ENCODE measurements at regions not wholly inside any gene's neighbourhood (a gene's known extent, or its start where the extent isn't known, plus 50 kb on each side); places are given as distances from the start of the nearest gene placed in this dataset.

DNA sequence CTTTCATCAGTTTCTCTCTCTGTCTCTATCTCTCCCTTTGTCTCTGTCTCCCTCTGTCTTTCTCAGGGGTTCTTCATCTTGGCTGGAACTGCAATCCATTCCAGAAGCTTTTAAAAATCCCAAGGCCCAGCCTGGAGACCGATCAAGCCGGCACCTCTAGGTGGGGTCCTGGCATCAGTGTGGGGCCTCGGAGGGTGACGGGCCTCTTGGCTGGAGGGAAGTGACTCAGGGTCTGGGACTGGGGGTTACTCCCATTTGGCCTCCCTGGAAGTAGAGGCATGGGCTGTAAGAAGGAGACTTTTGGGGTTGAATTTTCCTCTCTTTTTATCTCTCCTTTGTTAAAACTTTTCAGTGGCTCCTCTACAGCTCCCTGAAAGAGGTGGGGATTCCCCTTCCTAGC lies 52.8 kb upstream of the OTOF start:
- DNase-seq (ENCODE audit: low read depth in 2 of 2) = peak in 1 of 2 experiments; percentile 5

DNA sequence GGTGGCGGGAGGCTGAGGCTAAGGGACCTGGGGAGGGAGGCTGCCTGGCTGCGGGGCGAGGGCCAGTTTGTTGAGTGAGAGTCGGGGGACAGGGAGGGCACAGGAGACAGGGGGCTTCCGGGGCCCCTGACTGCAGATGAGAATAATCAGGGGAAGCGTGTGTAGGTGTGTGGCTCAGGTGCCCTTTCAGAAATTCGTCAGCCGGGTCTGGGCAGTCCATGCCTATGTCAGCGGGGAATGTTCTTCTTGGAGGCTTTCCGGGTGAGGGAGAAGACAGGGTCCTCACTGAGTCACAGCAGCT lies 52.3 kb upstream of the OTOF start:
- no peak for DNase-seq (ENCODE audit: low read depth in 2 of 2)

DNA sequence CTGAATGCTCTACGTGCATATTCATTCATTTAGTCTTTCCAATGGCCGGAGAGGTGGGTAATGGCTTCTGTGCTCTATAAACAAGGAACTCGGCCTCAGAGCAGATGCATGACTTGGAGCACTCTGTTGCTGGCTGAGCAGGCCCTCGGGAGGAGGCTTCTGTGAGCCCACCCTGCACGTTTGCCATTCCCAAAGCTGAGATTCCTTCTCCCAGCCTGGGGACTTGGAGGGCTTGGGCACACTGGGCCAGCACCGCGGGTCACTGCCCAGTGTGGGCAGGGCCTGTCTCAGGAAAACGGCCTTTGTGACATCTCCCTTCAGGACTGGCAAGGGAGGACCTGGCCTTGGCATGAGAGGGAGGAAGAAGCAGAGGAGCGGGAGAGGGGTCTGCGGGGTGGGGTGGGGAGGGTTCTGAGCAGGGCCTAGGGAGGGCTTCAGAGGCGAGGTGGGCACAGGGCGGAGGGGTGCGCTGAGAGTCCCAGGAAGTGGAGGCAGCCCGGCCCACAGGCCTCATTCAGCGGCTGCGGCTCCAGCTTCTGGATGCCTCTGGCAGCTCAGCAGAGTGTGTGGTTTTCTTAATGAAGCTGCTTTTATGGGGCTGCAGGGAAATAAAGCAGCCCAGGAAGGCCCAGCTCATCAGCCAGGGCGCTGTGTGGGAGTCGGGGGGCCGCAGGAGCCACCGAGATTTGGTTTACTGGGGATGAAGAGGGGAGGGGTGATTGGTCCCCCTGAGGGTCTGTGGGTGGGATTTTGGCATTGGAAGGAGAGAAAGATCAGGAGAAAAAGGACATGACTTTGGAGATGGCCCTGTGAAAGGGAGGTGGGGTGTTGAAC lies 51.7 kb upstream of the OTOF start:
- DNase-seq (ENCODE audit: low read depth in 2 of 2) = no peak

DNA sequence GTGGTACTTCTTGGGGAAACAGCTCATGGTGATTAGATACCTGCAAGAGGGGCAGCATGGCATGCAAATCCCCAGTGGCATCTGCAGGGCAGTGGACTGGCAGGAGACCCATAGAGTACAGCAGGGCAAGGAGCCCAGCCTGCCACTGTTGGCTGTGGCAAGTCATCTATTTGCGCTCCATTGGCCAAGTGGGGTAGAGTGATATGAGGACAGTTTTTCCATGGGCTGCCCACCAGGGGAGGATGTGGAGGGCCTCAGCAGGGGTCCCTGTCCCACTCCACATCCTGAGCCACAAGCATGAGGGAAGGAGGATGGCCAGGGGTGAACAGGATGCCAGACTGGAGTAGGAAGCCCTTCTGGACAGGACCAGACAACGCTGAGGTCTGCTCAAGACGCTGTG lies 50.9 kb upstream of the OTOF start:
- DNase-seq (ENCODE audit: low read depth in 2 of 2) = no peak

DNA sequence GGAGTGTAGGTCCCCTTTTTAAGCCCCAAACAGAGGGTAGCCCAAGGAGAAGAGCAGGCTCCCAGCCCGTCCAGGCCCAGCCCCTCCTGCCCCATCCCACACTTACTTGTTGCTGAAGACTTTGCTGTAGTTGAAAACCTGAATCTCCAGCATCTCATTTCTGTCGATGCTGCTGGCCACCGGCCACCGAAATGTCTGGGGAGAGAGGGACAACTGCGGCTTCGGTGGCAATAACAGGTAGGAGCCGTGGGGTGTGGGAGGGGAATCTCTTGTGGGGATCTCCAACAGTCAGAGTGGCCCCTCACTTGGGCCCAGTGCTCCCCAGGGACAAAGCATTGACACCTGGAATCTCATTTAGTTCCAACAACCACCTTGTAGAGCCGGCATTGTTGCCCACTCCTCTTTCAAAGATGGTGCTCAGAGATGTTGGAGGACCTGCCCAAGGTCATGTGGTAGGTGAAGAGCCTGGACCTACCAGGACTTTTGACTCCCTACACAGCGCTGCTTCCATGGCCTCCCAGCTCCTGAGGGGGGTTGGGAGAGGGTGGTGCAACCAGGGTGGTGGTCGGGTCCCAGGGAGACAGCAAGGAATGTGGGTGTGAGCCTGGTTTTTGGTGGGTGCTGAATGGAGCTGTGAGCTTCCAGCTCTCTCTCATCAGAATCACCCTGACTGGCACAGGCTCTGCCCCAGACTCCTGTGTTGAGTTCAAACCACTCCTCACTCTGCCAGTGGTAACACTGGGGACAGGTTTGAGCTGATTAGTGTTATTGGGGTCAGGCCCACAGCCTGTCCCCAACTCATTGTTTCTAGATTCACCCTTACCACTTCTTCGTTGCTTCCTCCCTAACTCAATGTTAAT lies 50.0 kb upstream of the OTOF start:
- DNase-seq (ENCODE audit: low read depth in 2 of 2) = no peak

All from fibroblast of skin of left biceps (primary cell).